ENCODE measurements at regions not wholly inside any gene's neighbourhood (a gene's known extent, or its start where the extent isn't known, plus 50 kb on each side); places are given as distances from the start of the nearest gene placed in this dataset.

DNA sequence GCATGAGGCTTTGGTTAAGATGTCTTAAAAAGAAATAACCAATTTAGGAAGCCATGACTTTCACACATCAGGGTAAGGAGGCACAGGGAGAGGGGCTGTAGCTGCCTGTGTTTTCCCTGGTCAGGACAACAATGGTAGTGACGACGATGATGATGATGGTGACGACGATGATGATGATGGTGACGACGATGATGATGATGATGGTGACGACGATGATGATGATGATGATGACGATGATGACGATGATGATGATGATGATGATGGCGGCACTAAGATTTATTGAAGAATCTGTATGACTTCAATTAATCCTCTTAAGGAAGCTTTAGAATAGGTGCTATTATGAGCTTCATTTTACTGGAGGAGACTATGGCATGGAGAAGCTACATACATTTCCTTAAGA lies 284.1 kb upstream of the TNRC6C start:
- in situ Hi-C loops (cut with MboI; ENCODE audit: low pct_unique_long_range_greater_than_20kb, low sequenced_read_pairs), result no loop called here
- no peak for DNase-seq

DNA sequence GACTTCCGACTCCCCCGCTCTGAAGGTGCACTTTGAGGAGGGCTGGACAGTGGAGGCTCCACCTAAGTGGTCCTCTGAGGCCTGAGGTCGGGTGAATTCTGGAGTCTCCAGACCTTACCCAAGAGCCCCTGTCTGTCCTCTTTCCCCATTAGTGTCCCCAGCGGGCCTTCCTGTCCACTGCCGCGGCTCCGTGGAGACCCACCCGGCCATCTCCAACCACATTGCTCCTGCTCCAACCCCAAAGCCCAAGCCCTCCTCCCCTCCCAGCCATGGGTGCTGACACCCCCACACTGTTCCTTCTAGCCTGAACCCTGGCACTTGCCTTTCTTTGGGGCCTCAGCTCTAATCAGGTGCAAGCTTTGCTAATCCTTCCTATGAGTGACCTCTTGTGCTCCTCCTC lies 283.1 kb upstream of the TNRC6C start:
- in situ Hi-C loops (cut with MboI; ENCODE audit: low pct_unique_long_range_greater_than_20kb, low sequenced_read_pairs), result no loop called here
- no peak for DNase-seq

- DNase-seq, result no peak
- in situ Hi-C loops (cut with MboI; ENCODE audit: low pct_unique_long_range_greater_than_20kb, low sequenced_read_pairs), result no loop called here
Measured at GRCh38 chr17:77675816-77676215, 282.7 kb upstream of the TNRC6C start.

- in situ Hi-C loops (cut with MboI; ENCODE audit: low pct_unique_long_range_greater_than_20kb, low sequenced_read_pairs), result no loop called here
- DNase-seq, result no peak
Measured at GRCh38 chr17:77676237-77676661, 282.3 kb upstream of the TNRC6C start.

GRCh38 chr17:77677211-77677610 lies 281.3 kb upstream of the TNRC6C start:
- in situ Hi-C loops (cut with MboI; ENCODE audit: low pct_unique_long_range_greater_than_20kb, low sequenced_read_pairs), result no loop called here
- no peak for DNase-seq

DNA sequence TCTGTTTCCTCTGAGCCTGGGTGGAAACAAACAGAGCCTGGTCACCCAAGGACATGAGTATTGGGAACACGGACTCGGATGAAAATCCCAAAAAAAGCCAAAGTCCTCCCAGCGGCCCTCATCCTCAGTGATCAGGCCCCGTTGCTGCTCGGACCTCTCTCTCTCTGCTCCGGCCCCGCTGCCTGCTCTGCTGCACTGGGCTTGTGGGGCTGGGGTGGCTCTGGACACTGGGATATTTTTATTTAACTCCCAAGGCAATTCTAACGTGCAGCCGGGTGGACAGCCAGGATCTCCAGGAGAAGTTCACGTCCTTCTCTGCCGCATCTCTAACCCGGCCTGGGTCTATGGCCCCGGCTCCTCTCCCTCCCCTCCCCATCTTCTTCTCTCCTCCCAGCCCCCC lies 280.9 kb upstream of the TNRC6C start:
- in situ Hi-C loops (cut with MboI; ENCODE audit: low pct_unique_long_range_greater_than_20kb, low sequenced_read_pairs), result no loop called here
- no peak for DNase-seq

DNA sequence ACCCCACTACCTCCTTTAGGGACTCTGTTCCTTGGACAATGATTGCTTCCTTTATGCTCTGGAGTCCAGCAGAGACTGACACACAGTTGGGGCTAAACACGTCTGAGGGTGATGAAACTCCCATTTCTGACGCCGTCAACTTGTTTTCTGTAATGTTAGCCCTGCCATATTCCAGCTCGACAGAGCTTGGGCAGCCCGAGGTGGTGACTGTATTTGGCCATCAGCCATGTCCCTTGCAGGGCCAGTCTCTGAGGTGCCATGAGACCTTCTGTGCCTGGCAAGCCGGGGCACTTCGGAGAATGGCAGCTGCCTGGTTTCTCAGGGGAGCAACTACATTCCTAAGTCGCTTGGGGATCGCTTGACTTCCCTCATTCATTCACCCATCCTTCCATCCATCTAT lies 278.9 kb upstream of the TNRC6C start:
- DNase-seq, result no peak
- in situ Hi-C loops (cut with MboI; ENCODE audit: low pct_unique_long_range_greater_than_20kb, low sequenced_read_pairs), result no loop called here

DNA sequence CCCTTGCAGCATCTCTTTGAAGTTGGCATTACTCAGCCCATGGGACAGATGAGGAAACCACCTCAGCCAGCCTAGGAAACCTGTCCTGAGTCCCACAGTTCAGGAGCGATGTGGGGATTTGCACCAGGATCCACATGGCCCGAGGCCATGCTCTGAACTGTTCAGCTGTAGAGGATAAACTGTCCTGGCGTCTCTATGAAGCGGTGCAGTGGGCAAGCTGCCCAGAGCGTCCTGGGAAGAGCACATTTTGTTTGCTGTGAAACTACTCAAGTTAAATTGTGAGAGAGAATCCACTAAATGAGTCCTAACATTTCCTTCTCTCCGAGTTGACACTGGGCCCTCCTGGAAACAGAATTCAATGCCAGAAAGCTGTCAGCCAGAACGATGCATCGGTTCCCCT lies 276.6 kb upstream of the TNRC6C start:
- no peak for DNase-seq

DNA sequence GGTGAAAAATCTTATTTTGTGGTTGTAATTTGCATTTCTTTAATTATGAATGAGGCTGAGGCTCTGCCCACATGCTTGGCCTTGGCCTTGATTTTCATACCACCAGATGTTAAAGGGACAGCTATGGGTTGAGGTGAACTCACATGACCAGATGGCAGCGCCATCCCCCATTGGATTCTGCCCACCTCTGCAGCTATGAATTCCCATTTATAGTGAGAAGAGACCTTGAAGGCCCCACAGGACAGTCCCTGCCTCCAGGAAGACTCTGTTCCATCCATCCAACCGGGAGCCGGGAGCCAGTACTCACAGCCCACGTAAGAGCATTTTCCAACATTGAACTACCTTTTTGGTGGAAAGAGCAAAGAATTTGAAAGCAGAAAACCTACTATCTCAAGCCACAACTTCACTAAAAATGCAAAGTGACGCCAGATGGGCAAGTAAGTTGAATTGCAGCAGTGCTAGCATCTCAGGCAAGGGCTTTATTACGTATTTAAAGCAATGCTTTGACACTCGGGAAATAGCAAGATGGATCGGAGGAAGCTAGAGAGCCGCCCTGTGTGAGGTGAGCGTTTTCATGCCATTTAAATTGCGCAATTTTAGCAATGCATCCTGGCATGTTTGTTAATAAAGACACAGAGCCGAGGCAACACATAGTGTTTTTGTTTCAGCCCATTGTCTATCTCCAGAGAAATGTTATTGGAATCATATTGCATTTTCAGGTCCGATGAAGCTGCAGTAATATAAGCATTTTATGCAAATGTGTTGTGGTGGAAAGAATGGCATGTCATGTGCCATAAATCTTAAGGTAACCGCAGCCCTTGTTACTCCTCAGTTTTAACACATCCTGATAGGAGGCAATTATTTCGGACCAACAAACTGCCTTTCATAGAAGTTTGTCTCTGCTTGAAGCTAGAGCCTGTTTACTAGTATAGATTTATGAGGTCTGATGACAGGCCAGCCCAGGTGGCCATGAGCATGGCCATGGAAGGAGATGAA lies 273.4 kb upstream of the TNRC6C start:
- in situ Hi-C loops (cut with MboI; ENCODE audit: low pct_unique_long_range_greater_than_20kb, low sequenced_read_pairs), result no loop called here
- DNase-seq, result peak; percentile 41

More for the DNA sequence above, 276.6 kb upstream of the TNRC6C start:
- in situ Hi-C loops (cut with MboI; ENCODE audit: low pct_unique_long_range_greater_than_20kb, low sequenced_read_pairs), result no loop called here

GRCh38 chr17:77685881-77686486 lies 272.5 kb upstream of the TNRC6C start:
- DNase-seq, result no peak
- in situ Hi-C loops (cut with MboI; ENCODE audit: low pct_unique_long_range_greater_than_20kb, low sequenced_read_pairs), result no loop called here

GRCh38 chr17:77686903-77687302 lies 271.6 kb upstream of the TNRC6C start:
- in situ Hi-C loops (cut with MboI; ENCODE audit: low pct_unique_long_range_greater_than_20kb, low sequenced_read_pairs), result no loop called here
- DNase-seq, result no peak

DNA sequence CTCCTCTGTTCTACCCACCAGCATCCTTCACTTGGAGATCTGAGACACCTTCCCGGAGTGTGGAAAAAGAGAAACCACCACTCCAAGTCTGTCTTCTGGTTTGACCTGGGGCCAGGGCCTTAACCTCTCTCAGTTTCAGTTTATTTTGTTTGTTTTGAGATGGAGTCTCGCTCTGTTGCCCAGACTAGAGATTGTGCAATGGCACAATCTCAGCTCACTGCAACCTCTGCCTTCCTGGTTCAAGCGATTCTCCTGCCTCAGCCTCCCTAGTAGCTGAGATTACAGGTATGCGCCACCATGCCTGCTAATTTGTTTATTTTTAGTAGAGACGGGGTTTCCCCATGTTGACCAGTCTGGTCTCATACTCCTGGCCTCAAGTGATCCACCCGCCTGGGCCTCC lies 271.1 kb upstream of the TNRC6C start:
- in situ Hi-C loops (cut with MboI; ENCODE audit: low pct_unique_long_range_greater_than_20kb, low sequenced_read_pairs), result no loop called here

DNA sequence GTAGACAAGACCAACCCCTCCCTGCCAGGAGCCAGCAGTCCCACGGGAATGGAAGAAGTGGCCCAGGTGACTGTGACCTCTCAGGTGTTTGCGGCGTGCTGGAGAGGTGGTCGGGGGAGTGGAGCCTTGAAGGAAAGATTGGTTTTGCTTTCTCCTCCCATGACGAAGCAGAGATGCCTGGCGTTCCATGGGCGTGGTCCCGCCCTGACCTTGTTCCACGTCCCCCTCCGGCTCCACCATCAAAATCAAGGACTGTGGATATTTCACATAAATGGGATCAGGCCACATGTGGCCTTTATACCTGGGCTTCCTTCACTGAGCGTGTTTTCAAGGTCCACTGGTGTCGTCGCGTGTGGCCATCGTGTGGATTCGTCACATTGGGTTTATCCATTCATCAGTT lies 270.6 kb upstream of the TNRC6C start:
- in situ Hi-C loops (cut with MboI; ENCODE audit: low pct_unique_long_range_greater_than_20kb, low sequenced_read_pairs), result no loop called here
- DNase-seq, result no peak

More for the DNA sequence above, 271.1 kb upstream of the TNRC6C start:
- no peak for DNase-seq

DNA sequence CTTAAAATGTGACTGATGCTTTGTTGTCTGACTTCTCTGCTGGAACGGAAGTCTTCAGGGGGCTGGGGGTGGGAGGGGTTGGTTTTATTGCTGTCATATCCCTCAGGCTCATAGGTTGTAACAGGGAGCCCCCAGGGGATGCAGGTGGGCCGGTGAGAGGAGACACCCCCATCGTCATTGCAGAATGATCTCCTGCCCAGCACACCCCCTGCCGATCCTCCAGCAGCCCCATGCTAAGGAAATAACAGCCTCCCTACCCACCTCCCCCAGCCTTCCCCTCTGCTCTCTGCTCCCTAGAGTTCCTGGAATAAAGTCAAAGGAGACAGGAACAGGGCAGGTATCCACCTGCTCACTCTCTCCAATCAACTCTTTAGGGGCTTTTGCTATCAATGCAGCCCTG lies 270.1 kb upstream of the TNRC6C start:
- no peak for DNase-seq
- in situ Hi-C loops (cut with MboI; ENCODE audit: low pct_unique_long_range_greater_than_20kb, low sequenced_read_pairs), result no loop called here

GRCh38 chr17:77690271-77691161 lies 268.0 kb upstream of the TNRC6C start:
- in situ Hi-C loops (cut with MboI; ENCODE audit: low pct_unique_long_range_greater_than_20kb, low sequenced_read_pairs), result no loop called here
- DNase-seq, result peak; percentile 73

- no peak for DNase-seq
- in situ Hi-C loops (cut with MboI; ENCODE audit: low pct_unique_long_range_greater_than_20kb, low sequenced_read_pairs), result no loop called here
Measured at GRCh38 chr17:77691216-77692085, 267.1 kb upstream of the TNRC6C start.

DNA sequence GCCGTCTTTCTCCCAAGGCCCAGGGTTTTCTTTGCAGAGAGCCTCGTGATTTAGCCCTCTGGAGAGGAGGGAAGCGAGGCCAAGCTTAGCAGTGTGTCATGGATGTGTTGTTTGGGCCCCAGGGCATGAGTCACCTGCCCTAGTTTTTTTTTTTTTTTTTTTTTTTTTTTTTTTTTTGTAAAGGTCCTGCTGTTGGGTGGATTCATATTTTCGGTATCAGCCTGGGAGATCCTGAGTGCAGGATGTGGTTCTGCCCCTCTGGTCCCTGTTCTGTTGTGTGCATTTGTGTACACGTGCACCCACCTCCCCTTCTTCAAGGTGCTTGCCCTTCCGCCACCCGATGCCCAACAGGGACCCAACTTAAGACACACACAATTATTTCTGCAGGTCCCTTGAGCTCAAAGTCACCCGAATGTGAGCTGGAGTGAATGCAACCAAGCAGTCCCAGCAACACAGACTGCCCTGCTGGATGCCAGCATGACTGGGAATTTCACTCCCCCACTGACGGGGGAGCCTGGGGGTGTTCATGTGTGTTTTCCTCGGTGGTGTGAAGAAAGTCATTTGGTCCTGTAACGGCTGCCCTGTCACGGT lies 265.8 kb upstream of the TNRC6C start:
- no peak for DNase-seq
- in situ Hi-C loops (cut with MboI; ENCODE audit: low pct_unique_long_range_greater_than_20kb, low sequenced_read_pairs), result no loop called here

GRCh38 chr17:77693301-77693700 lies 265.2 kb upstream of the TNRC6C start:
- no peak for DNase-seq
- in situ Hi-C loops (cut with MboI; ENCODE audit: low pct_unique_long_range_greater_than_20kb, low sequenced_read_pairs), result no loop called here
